OCI-LY1 (cell line): ENCODE measurements at regions not wholly inside any gene's neighbourhood (a gene's known extent, or its start where the extent isn't known, plus 50 kb on each side); places are given as distances from the start of the nearest gene placed in this dataset.

Source experiments
- EZH2 ChIP-seq: fragments of 200-600 bp; sonication (generic), shearing (Covaris generic); IDR thresholded peaks from 2 replicates; pipeline ENCODE4 v1.8.0; 2017; ENCODE audit warnings: borderline replicate concordance, mixed run types, mild to moderate bottlenecking, antibody characterized with exemption, low read length, moderate library complexity, mixed read lengths
- TF ChIP-seq, protein P1 (sequence below): fragments of 200-600 bp; sonication (generic), shearing (Covaris generic); IDR thresholded peaks from 2 replicates; pipeline ENCODE4 v1.5.1; 2017; ENCODE audit warnings: mild to moderate bottlenecking, antibody characterized with exemption, low read length, moderate library complexity, mixed read lengths

DNA sequence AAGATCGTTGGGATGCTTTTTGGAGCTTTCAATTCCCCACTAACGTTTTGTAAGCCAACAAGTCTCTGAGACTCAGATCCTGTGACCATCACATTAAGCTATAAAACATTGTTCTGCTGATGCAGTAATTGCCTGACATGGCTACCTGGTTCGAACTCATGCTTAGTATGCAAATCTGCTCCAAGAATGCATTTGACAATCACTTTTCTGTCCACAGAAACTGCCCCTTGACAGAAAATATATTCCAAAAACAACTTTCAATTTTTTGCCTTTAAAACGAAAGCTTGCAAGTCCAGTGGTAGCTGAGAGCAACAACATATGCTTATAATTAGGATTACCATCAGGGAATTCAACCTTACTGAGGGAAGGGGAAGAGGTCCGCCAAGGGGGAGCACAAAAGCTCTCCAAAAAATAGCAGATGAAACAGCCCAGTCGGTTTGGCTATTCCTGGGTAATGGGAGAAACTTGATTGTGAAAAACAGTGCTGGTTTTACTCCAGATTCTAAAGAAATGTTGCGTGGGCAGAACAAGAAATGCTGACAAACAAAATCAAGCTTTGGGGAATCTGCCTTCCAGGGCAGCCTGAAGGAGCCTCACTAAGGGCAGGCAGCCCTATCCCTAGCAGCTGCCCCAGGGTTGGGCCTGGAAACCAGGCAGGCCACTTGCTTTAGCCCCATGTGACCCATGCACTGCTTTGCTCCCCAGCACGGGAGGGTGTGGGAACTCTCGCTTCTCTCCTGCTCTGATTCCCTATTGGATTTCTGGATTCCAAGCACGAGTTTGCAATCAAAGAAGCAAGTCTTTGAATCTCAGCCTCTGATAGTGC, 160.7 kb upstream of the LDB2 start:
- TF ChIP-seq, protein P1, sequence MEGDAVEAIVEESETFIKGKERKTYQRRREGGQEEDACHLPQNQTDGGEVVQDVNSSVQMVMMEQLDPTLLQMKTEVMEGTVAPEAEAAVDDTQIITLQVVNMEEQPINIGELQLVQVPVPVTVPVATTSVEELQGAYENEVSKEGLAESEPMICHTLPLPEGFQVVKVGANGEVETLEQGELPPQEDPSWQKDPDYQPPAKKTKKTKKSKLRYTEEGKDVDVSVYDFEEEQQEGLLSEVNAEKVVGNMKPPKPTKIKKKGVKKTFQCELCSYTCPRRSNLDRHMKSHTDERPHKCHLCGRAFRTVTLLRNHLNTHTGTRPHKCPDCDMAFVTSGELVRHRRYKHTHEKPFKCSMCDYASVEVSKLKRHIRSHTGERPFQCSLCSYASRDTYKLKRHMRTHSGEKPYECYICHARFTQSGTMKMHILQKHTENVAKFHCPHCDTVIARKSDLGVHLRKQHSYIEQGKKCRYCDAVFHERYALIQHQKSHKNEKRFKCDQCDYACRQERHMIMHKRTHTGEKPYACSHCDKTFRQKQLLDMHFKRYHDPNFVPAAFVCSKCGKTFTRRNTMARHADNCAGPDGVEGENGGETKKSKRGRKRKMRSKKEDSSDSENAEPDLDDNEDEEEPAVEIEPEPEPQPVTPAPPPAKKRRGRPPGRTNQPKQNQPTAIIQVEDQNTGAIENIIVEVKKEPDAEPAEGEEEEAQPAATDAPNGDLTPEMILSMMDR, result no peak
- TF ChIP-seq EZH2, result no peak
